NCI-H2196 treated with DMSO at 0.1 percent for 48 hours (cell line): ENCODE measurements at regions not wholly inside any gene's neighbourhood (a gene's known extent, or its start where the extent isn't known, plus 50 kb on each side); places are given as distances from the start of the nearest gene placed in this dataset.

Experiments
- DNase-seq: peaks from one replicate; lab custom pipeline; 2025; ENCODE audit not compliant: unreplicated experiment; lab: John Stamatoyannopoulos, UW

DNA sequence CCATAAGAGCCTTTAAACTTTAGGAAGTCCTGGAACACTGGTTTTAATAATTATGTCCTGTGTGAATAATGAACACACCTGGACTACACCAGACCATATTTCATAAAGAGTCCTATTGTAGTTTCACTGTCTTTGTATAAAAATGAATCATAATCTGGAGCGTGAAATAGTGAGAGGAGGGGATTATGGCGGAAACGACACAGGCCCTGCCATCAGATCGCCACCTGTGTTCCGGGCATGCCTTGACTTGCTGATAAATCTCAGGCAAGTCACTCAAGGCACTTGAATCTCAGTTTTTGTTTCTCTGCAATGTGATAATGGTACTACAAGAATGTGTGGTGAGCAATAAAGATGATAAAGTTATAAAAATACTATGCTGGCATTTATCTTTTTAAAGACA is 995.5 kb downstream of the MCTP2 start:
- no peak for DNase-seq

DNA sequence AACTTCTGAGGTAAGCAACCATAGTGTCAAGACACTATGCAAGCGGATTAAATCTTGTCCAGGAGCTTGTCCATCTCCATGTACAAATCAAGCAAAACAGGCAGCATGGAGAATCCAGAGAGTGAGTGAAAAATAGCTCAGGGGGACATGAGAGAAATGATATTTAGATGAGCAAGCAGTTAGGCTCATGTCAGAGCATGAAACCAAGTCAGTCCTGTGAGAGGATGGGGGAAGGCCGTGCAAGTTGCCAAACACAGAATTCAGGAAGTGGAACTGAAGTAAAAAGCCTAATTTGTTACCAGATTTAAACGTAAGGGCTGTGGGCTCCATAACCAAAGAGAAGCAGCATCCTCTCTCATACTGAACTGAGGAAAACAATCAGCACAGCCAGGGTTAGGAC is 995.9 kb downstream of the MCTP2 start:
- no peak for DNase-seq

DNA sequence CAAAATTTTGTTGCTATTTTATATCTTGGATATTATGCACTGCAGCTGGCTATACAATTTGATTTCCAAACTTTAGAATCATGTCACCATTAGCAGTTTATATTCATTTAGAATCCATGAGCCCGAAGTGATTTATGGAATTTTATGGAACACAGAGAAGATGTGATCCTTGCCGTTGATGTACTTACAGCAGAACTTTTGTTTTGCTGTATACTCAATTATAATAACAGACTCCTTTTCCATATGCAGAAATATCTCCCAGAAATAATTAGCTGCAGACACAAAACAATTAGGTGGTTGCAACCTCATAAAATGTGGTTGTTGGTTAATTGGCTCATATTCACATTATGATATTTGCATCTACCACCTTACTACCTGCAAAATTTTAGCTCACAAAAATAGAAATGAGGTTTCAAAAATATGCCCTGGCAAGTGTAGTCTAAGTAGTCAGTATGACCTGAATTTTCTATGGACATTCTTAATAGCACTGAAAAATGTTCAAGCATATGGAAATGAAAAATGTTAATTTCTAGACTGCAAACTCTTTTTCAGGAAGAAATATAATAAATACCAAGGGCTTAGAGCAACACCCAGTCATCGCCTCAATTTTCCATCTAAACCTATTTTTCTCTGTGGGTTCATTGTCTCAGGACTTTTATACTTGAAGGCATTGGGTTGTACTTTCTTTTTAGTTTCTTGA is 997.6 kb downstream of the MCTP2 start:
- DNase-seq: no peak

DNA sequence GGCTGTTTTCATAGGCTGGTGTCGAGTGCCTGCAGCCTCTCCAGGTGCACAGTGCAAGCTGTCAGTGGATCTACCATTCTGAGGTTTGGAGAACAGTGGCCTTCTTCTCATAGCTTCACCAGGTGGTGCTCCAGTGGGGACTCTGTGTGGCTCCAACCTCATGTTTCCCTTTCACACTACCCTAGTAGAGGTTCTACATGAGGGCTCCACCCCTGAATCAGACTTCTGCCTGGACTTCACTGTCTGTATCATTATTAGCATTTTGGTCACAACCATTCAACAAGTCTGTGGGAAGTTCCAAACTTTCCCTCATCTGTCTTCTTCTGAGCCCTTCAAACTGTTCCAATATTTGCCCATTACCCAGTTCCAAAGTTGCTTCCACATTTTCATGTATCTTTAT is 1003.7 kb downstream of the MCTP2 start:
- no peak for DNase-seq

DNA sequence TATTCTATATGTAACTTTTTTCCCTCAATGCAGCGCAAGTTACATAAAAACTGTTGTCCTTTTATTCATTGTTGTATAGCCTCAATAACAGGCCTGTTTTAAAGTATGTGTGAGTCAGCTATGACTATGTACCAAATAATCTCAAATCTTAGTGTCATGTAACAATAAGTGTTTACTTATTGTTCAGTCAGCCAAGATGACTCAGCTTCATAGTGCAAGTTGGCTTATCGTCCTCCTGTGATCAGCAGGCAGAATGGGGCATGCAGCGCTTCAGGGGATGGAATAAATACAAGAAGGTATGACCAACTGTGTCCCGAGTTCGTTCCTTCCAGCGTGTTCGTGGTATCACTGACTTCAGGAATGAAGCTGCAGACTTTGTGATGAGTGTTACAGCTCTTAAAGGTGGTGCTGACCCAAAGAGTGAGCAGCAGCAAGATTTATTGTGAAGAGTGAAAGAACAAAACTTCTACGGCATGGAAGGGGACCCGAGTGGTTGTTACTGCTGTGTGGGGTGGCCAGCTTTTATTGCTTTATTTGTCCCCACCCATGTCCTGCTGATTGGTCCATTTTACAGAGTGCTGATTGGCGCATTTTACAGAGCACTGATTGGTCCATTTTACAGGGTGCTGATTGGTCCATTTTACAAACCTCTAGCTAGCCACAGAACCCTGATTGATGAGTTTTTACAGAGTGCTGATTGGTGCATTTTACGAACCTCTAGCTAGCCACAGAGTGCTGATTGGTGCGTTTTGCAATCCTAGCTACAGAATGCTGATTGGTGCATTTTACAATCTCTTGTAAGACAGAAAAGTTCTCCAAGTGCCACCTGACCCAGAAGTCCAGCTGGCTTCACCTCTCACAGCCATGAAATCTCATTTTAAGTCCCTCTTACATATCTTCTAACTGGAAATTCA is 1016.0 kb downstream of the MCTP2 start:
- no peak for DNase-seq

DNA sequence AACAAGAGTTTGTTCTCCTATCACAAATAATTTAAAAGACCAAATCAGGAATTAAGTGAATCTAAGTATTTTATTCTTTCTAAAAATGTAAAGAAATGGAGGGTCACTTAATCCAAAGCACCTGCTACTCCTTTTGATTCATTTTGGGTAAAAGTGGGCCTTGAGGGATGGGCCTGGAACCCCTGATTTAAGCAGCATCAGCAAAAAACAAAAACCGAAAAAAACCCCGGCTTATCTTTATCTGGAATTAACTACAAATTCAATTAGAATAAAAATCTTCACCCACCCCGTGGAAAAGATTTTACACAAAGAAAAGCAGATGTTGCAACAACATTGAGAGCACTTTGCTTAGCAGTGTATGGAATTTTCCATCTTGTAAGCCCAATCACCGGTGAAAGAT is 1018.2 kb downstream of the MCTP2 start:
- DNase-seq: no peak

DNA sequence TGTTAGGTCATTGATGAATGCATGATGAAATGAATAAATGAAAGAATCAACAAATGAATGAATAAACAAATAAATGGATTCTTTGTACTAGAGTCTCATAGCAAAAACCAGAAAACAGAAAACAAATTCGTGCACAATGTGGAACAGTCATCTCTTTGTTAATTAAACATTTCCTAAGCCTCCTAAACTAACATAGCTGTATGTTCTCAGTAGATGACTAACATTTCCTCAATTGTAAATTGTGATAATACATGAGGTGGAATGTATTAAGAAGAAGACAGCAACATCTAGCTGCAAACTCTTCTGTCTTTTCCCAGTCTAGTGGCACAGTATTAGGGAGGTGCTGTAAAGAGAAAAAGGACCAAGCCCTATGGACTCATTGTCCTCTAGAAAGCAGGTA is 1021.0 kb downstream of the MCTP2 start:
- DNase-seq: no peak

DNA sequence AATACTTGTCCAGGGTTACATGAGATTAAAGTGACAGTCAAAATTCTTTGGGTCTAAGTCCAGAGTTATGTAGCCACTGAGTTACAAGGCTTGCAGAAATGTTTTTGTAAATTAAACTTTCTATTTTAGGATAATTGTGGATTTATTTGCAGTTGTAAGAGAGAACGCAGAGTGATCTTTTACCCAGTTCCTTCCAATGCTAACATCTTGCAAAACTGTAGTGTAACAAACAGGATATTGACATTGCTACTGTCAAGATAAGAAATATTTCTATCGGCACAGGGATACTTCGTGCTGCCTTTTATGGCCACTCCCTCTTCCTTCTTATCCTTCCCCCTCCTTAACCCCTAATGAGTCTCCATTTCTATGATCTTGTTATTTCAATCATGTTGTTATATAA is 1022.9 kb downstream of the MCTP2 start:
- no peak for DNase-seq

DNA sequence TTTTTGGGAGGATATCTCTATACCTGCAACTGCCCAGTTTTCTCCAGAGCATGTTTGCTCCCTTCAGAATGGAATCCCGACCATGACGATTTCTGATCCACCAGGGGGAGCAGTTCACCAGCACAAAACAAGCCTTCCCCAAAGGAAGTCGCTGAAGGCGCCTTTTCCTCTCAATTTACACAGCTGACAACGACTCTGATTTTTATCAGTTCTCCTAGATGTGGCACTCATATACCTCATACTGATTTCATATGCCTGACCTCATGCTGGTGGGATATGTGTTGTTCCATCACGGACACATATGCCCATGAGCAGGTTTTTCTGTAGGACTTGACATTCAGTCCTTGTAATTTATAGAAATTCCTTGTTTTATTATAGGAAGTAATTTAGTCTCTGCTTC is 1028.2 kb downstream of the MCTP2 start:
- peak; percentile 29 for DNase-seq

DNA sequence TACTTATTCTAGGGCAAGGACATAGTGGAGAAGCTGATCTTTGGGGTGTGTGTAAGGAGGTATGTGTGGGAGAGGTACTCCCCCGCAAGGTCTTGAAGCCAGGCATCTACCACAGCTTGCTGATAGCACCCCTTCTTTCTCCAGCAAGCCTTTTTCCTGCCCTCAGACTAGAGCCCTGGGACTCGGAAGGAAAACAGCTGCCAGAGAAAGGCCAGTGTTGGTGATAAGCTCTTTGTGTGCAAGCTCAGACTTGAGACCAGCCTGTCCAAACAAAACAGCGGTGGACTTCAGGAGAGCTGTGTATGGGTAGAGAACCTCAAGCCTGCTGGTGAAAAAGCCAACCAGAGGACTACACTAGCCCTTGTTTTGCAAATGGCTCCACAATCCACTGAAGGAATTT is 1028.6 kb downstream of the MCTP2 start:
- DNase-seq: no peak

DNA sequence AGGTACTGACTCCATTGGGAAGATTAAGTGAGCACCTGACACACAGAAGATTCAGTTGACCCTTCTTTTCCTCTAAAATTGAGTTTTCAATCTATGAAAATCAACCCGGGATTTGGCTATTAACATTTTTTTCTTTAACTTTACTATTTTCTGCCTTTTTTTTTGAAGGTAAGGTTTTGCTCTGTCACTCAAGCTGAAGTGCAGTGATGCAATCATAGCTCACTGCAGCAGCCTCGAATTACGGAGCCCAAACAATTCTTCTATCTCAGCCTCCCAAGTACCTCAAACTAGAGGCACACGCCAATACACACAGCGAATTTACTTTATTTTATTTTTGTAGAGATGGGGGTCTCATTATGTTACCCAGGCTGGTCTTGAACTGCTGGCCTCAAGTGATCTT is 1029.5 kb downstream of the MCTP2 start:
- DNase-seq: no peak

DNA sequence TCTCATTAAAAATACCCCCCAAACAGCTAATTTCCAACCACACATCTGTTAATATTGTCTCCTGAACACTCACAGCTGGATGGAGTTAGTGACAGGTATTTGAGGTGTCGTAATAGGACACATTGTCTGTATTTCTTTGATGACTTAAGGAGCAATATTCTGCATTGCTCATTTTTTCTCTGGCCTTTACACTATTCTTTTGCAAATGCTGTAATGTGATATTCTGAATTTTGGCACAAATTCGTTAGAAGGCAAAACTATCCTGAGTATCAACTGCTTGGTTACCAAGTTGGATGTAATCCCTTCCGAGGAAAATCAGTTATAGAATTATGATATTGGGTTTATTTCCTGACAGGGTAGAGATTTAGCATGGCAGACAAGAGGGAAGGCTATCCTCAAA is 1030.2 kb downstream of the MCTP2 start:
- no peak for DNase-seq

DNA sequence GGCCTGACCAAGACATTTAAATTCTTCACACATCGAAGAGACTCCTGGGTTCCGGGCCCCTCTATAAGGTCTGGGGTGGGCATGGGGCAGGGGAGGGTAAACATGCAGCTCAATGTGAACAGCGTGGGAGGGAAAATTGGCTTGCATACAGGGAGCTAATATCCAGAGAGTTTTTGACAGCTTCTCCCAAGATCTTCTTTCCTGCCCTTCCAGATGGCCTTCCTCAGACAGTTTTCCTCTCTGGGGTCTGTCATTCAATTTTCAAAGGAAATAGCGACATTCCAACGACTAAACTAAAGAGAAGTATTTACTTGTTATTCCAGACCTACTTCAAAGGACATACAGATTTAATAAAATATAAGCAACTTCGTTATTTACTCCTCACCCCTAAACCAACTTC is 1030.6 kb downstream of the MCTP2 start:
- DNase-seq: no peak

DNA sequence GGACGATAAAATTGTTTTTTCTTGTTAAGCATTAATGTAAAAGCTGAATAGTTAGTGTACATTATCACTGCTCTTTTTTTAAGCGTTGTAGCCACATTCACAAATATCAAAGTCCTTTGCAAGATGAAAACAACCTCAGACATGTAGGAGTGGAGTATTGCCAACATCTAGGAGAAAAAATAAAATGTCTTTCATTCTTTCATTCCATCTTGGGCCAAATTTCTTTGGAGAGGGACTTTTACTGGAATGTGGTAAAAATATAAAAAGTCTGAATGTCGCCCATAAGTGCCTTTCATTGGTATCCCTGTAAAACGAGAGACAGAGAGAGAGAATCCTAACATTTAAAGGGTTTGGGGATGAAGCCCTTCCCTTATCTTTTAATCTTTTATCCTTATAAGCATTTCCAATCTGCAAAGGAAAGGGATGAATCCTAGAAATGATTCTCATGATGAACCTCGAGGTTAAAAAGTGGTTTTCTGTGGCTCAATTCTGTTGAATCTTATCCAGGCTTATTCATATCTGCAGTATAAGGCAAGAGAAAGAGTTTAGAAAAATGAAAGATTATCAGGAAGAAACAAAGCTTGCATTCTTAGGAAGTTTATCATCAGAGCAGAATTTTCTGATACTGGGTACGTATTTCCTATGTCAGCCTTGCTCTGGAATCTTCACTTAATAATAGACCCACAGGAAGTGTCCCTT is 1031.7 kb downstream of the MCTP2 start:
- no peak for DNase-seq

DNA sequence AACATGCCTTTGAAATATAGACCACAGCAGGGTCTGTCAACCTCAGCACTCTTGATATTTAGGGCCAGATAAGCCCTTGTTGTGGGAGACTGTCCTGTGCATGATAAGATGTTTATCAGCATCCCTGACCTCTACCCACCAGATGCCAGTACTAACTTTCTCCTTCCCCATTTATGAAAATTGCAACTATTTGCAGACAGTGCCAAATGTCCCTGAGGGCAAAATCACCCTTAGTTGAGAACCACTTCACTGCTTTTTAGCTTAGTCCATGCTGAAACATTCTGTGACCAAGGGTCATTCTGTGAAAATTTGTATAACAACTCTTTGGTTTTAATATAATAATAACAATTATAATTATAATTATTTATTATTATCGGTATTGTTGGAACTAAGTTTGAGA is 1032.4 kb downstream of the MCTP2 start:
- DNase-seq: no peak

DNA sequence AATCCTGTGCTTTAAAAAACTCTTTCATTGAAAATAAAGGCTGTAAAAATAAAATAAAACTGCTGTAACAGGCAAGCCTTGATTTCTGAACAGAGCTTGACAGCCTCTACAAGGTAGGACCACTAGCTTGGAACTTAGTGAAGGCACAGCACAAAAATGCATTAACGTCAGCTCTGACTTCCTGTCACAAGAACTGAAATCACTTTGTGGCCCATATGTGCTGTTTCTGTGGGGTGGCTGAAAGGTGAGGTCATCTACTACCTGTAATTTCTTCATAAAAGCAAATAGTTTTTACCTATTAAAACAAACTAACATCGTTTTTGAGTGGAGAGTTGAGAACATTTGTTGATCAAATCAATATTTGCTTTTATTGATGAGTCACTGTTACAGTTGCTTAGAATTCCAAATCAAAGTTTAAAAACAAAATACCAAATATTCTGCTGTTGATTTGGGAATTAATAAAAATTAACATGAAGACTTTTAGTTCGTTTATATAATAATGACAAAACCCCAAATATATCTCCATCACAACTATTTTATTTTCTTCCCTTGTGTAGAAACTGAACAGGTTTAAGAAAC is 1034.1 kb downstream of the MCTP2 start:
- DNase-seq: no peak

DNA sequence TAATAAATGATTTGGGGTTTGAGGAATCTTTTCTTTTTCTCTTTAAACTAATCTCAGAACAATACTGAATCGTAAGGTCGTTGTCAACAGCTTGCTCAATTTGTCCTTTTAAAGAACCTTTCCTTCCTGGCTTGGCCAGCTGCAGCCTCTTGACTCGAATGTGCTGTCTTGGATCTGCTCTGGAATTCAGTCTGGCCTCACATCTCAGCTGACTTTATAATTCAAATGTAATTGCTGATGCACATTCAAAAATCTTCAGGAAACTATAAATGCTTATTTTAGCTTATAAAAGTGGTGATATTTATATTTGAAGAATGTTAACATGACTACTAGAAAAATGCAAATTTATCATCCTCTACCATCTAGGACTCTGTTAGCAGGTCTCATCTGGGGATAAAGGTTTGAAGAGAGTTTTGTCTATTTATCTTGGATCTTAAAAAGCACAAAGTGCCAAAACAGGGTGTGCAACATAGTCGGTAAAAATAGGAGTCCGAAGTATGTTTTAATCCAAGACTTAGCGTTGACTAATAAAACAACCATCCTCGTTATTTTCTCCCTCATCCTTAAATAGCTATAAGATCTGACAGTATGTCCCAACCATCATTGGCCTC is 1035.2 kb downstream of the MCTP2 start:
- no peak for DNase-seq

DNA sequence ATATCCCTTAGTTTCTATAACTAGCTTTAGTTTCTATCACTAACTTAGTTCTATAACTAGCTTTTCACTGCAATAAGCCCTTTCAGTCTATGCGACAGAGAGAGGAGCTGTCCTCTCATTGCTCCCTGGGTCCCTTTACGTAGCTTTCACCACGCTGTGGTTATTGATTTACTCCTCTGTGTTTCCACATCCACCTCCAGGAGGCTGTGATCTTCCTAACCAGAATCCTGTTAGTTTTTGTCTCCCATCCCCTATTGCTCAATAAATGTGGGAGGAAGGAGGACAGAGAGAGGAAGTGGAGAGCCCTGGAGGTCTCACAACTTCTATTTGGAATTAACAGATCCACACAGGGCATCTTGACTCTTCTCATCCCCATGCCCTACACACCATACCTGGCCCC is 1036.1 kb downstream of the MCTP2 start:
- DNase-seq: no peak

DNA sequence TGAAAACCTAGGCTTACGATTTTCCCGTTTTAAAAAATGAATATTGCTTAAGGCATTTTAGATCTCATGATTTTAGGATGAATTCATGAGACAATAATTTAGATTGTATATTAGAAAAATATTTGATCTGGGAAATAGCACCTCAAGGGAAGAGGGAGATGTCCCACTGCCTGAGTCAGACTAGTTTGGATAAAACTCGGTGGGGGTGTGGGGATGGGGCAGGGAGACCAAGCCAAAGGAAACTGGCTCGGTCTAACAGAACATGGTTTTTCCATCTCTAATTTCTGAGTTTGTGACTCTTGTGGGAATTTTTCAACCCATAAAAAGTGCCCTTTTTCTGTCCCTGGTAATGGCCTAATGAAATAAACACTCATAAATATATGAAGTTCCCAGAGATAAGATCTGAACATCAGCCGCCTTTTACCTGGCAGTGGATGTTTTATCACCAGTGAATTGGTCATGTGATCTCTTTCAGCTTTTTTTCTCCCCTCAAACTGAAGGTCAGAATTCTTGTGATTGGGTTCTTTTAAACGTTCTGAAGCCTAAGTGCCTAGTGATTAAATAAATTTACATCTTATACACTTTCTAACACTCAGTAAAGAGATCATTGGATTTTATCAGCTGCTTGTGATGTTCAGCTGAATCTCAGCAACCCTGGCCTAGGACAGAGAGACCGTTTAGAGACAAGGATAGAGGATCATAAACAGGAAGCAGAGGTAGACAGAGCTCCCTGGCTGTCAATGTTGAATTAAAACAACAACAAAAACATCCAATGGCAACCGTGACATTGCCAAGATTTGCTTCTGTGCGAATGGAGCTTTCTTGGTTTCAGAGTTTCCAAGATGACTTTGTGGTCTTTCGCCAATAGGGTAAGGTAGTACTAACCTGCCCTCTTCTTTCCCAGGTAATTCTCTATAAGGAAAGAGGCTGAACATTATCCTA is 1038.2 kb downstream of the MCTP2 start:
- DNase-seq: no peak

DNA sequence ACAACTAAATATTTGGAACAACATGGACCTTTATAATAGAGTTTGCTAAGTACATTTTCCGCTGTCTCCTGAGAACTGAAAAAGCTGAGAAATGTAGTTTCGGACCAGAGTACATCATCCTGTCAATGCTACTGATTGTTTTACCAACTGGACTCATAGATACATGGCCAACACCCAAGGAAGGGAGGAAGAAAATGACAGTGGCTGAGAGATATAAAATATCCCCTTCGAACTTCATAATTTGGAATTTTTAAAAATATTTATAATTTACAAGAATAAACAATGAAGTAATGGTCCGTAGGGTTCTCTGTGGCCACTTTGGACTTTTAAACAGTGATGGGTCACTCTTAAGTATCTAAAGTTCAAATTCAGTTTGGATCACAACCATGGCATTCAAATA is 1042.7 kb downstream of the MCTP2 start:
- no peak for DNase-seq
